Left hindlimb (tissue), 1 donor: ENCODE measurements at regions not wholly inside any gene's neighbourhood (a gene's known extent, or its start where the extent isn't known, plus 50 kb on each side); places are given as distances from the start of the nearest gene placed in this dataset.
"Not testable (repeated sequence)": the region's sequence is repeated elsewhere in the genome, so short reads cannot be mapped to it uniquely, and the experiment has no call there.

Experiments used
- DNase-seq: peaks from one replicate; pipeline ENCODE4 v3.0.0-alpha.2; 2018

- DNase-seq = no peak
Measured at GRCh38 chr15:69554279-69554961, 101.8 kb downstream of the RPLP1 start.

DNA sequence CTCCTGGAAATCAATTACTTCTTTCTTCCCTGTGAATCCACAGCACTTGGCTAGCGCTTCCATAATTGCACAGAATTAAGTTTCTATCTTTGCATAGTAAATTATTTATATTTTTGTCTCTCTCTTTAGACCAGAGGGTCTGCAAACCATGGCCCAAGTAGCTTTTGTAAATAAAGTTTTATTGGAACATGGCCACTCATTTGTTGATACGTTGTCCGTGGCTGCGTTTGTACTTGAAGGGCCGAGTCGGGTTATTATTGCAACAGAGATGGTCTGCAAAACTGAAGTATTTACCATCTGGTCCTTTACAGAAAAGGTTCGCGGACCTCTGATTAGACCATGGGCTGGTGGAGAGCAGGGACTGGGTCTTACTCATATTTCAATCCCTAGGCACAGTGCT lies 102.5 kb downstream of the RPLP1 start:
- DNase-seq = no peak

- DNase-seq = no peak
Measured at GRCh38 chr15:69556344-69556743, 103.7 kb downstream of the RPLP1 start.

GRCh38 chr15:69557020-69557706 lies 104.5 kb downstream of the RPLP1 start:
- no peak for DNase-seq

- DNase-seq = no peak
Measured at GRCh38 chr15:69557707-69558409, 105.2 kb downstream of the RPLP1 start.

GRCh38 chr15:69559440-69560190 lies 107.0 kb downstream of the RPLP1 start:
- DNase-seq = no peak

DNA sequence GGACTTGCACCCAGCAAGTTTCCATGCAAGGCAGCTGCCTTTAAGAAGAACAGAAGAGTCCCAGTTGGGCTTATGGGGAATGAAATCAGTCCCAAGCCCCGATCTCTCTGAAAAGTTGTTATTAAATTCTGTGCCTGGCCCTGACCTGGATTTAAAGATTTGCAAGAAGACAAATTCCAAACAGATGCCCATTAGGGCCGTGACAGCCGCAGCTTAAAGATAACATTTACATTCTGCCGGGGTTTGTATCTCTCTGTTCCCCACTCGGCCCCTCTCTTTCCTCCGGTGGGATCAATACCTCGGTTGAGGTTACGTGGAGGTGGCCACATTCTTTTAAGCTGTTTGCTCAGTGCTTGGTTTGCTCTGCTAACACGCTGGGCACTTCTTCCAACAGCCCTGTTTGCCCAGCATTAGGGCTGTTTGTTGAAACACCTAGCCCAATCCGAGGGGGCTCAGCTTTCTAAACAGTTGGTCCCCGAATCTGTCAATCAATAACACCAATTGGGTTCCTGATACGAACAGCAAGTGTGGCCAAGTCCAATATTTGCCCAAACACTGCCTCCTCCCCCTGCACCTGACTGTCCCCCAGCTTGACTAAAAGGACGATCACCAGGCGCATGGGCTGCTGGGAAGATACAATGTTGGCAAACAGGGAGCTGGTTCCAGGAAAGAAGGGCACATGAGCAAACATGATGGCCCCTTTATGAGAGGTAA lies 108.6 kb downstream of the RPLP1 start:
- no peak for DNase-seq

GRCh38 chr15:69562116-69562515 lies 109.5 kb downstream of the RPLP1 start:
- DNase-seq = no peak

- DNase-seq = no peak
Measured at GRCh38 chr15:69562564-69562963, 109.9 kb downstream of the RPLP1 start.

DNA sequence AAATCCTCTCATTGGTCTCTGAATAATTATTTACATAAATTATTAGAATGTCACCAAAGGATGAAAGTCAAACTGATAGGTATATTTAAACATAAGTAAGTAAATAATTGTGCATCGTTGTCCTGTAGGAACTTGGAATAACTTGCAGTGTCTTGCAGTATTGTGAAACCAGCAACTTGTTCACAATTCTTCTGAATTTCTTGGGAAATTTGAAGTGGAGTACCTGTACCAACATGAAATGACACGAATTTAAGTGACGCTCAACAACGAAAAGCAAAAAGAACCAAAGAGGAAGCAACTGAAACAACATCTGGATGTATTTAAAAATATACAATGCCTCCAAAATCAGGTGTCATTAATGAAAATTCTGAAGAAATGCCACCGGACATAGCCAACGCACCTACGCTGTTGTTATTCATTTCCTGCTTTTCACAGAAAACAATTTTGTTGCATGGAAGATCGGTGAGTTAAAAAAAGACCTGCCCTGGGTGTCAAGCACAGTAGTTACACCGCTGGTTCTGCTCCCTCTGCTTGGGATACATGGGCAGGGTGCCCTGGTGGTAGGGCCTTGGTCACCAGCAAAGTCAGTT lies 112.5 kb downstream of the RPLP1 start:
- DNase-seq = no peak

- DNase-seq = not testable (repeated sequence)
Measured at GRCh38 chr15:69567238-69567760, 114.7 kb downstream of the RPLP1 start.

DNA sequence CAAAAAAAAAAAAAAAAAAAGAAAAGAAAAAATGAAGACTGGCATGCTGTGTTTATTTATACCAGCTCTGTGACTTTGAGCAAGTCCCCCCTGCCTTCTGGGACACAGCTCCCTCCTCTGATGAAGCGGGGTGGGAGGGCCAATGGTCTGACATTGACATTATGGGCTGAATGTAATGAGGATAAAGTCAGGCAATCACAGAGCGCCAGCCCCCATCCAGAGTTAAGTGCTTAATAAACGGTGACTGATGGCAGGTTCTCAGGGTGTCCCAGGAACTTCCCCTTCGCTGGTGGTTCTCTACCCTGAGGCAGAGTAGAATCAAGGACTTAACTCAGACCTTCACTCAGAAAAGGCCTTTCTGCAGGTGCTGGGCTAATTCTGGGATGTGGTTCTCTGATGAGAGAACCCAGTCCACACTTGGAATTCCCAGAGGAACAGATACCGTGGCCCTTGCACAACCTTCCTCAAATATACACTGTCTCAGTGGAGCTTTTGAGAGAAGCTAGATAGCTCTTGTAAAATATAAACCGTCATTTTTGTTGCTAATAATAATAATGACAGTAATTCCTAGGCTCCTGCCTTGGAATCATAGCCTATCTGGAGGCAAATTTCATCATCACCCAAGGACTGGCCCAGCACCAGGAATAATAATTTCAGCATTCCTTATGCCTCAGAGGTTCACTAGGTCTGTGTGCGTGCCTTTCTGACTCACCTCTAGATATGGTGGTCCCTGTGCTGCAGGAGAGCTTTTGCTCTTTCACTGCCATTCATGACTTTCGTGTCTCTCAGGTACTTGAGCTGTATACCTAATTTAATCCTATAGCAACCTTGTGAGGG lies 115.8 kb downstream of the RPLP1 start:
- DNase-seq = no peak

DNA sequence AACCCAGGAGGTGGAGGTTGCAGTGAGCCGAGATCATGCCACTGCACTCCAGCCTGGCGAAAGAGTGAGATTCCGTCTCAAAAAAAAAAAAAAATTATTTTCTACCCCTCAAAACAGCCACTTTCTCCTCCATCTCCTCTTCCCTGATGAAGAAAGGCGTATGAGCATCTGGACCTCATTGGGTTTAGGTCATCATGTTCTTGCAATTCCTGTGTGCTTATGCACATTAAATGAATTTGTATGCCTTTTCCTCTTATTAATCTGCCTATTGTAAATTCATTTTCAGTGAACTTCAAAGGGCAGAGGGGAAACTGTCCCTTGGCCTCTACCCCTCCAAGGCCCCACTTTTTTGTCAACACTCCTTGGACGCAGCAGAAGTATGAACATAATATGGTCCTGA lies 117.8 kb downstream of the RPLP1 start:
- no peak for DNase-seq

GRCh38 chr15:69570997-69571396 lies 118.4 kb downstream of the RPLP1 start:
- no peak for DNase-seq

DNA sequence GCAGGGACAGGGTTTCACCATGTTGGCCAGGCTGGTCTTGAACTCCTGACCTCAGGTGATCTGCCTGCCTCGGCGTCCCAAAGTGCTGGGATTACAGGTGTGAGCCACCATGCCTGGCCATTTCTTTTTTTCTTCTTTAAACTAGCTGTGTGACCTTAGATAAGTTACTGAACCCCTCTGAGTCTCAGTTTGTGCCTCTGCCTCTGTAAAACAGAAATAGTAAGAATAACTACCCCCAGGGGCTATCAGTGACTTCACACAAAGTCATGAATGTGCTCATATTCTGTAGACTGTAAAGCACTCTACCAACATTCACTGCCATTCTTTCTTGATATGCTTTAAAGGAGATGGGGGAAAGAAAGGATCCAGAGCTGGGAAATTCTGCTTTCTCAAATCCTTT lies 120.7 kb downstream of the RPLP1 start:
- not testable (repeated sequence) for DNase-seq

DNA sequence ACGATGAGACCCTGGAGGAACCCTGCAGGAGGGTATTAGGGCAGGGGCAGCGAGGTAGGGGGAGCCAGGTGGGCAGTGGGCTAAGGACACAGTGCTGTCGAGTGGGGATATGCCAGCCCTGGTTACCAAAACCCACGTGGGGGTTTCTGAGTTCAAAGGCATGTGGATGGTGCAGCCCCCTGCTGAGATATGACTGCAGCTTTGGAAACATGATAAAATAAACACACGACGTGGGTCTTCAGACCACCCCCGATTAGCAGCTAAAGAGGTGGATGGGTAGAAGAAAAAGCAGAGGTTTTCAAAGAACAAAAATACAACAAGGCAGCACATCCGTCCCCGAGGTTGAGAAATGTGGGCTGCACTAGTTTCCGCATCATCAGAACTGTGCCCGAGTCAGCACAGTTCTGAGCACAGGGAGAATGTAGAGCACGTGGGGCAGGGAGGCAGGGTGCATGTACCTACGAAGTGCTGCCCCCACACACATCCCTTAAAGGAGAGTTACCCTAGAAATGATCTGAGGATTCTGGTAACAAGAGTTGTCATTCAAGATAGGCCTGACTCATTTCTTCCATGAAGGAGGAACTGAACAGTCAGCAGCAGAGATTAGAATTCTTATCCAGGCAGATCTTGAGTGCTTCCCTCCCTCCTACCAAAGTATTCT lies 121.3 kb downstream of the RPLP1 start:
- DNase-seq = no peak

GRCh38 chr15:69574506-69574905 lies 121.9 kb downstream of the RPLP1 start:
- no peak for DNase-seq

DNA sequence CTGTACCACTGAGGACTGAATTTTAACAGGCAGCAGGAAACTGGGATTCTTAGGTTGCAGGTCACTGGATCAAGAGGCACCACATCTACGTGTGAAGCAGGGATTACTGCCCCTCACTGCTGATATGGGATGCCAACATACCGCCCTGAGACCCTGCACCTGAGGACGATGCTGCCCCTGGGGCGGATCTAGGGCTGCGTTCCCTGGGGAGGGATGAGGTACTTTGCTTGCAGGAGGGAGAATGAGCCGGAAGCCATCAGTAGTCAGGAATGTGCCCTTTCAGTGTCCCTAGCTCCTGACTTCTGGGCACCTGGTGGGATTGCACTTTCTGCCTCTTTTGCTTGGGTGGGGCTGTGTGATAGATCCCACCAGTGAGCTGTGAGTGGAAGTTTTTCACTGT lies 122.8 kb downstream of the RPLP1 start:
- DNase-seq = no peak

- DNase-seq = peak; percentile 42
Measured at GRCh38 chr15:69576035-69576526, 123.5 kb downstream of the RPLP1 start.

- no peak for DNase-seq
Measured at GRCh38 chr15:69576948-69577351, 124.3 kb downstream of the RPLP1 start.
